GM12892 (cell line): ENCODE measurements at regions not wholly inside any gene's neighbourhood (a gene's known extent, or its start where the extent isn't known, plus 50 kb on each side); places are given as distances from the start of the nearest gene placed in this dataset.
"Not testable (repeated sequence)": the region's sequence is repeated elsewhere in the genome, so short reads cannot be mapped to it uniquely, and the experiment has no call there.

Experiments
- DNase-seq: peaks from one replicate; pipeline ENCODE4 v3.0.0; 2011; ENCODE audit not compliant: insufficient read length
- FAIRE-seq: peaks from 2 replicates; lab custom pipeline; 2011; peaks lifted over from hg19 to GRCh38; lab: Jason Lieb, UNC
- POLR2A ChIP-seq: IDR thresholded peaks from 2 replicates; pipeline ENCODE4 v1.6.1; 2011; ENCODE audit warnings: low read depth, low read length, control low read depth
- POLR2AphosphoS5 ChIP-seq: IDR thresholded peaks from 2 replicates; pipeline ENCODE4 v1.6.1; 2011; ENCODE audit warnings: low read depth, low read length, control low read depth
- TAF1 ChIP-seq: IDR thresholded peaks from 2 replicates; pipeline ENCODE4 v1.6.1; 2011; ENCODE audit warnings: low read depth, mild to moderate bottlenecking, control low read depth, low read length, borderline replicate concordance

DNA sequence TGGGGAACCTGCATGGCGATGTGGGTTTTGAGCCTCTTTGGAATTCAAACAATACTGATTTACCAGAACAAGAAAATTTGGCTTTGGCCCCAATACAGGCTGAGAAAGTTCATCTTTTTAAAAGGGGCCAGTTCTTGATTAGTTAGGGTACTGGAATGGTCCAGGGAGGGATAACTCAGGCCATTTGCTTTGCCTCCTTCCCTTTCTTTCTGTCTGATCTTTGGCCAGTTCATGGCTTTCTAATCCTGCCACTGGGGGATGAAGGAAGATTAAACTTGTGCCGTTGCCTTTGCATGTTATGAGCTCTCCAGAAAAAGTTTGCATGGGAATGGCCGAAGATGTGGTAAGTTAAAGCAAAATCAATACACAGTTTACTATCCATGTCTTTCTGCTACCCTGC lies 78.4 kb downstream of the ADAMTS15 start:
- no peak for FAIRE-seq
- no peak for TF ChIP-seq TAF1
- TF ChIP-seq POLR2A = no peak
- TF ChIP-seq POLR2AphosphoS5 = no peak
- DNase-seq = no peak

DNA sequence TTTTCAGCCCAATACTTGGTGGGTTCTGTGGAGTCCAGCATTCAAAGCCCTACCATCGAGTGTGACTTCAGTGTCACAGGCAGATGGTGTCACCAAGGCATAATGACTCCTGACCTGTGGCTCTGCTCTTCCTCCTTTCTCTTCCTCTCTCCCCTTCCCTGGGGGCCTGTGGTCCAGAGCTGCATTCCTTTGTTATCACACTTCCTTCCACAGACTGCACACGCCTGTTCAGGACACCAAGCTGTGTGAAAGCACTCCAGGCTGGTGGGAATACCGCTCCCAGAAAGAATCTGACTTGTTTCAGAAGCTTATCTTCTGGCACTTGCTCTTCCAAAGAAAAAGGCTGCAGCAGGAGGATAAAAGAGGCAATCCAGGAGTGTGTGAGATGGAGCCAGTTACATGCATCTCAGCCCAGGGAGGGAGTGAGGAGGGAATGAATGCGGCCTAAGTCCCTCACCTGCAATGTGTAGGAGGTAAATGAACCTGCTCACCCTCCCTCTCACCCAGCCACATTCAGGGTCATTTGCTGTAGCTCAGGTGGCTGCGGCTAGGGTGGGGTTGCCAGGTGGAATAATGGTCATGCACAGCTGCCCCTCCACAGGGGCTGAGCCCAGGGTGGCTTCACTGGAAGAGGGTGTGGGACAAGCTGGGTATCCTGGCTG lies 79.3 kb downstream of the ADAMTS15 start:
- TF ChIP-seq POLR2A (no peak), TAF1 (no peak), POLR2AphosphoS5 (no peak)
- no peak for FAIRE-seq

DNA sequence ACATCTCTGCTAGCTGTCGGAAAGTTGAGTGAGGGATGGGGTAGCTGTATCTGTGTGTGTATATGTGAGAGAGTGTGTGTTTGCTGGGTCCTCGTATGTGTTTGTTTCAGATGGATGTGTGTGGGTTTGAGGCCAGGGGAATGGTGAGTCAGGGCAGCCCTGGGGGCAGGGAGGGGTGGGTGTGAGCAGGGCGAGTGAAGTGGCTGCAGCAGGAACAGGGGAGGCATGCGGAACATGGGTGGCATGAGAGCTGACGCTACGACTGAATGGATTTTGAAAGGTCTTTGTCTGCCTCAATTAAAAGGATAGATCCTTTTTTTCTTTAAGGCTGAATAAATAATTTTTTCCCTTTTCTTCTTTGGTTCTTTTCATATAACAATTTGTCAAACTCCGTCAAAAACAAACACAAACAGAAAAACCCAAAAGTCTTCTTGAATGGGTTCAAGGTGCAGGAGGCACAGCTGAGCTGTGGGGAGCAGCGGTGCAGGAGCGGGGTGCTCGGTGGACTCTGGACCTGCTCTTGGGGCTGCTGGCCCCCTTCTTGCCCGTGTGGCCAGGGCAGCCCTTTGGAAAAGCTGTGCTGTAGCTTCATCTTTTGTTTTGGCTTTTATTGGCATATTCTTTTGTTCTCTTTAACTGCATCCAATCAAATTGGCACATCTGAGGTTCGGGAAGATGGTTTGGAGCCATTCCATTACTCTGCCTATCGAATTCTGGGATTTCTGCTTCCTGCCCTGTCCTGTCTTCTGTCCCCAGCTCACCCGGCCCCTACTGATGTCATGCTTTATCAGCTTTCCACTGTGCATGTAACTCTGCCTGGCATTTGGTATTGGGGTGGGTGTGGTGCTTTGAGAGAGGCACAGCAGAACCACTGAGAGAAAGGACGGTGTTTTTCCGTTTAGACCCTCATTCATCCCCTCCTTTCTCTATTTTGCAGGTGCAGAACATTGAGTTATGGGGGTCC lies 80.1 kb downstream of the ADAMTS15 start:
- no peak for FAIRE-seq
- no peak for DNase-seq
- no peak for TF ChIP-seq POLR2AphosphoS5
- no peak for TF ChIP-seq POLR2A
- no peak for TF ChIP-seq TAF1

More for the DNA sequence above, 79.3 kb downstream of the ADAMTS15 start:
- no peak for DNase-seq

DNA sequence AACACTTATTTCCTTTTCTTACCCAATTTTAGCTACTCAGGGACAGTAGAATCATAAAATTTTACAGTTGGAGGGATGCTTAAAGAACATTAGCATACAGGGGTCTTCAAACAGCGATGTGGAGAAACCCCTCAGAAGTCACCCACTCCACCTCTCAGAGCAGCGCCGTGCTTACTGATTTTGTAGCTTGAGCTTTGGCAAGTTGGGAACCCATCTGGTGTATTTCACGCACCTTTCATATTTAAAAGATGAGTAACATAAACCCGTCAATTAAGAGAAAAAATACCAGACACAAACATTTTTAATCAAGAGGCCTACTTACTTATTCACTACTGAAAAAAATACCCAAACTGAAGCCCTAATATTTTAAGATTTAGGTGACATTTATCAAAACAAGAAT lies 80.9 kb downstream of the ADAMTS15 start:
- FAIRE-seq = no peak
- DNase-seq = no peak
- TF ChIP-seq POLR2A (no peak), TAF1 (no peak), POLR2AphosphoS5 (no peak)

DNA sequence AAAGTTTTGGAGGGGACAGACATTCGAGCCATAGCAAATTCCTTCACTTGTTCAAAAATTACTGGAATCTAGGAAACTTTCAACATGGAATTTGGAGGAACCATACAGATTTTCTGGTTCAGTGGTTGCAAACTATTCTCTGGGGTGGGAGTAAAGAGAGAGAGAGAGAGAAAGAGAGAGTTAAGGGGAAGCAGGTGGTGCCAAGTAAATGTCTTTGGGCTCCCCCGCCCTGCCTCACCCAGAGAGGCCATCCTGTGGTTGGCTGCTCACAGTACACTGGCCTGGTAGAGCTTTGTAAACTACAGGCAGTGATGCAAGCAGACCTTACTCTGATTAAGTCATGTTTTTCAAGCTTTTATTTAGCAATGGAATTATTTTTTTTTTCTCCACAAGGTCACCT lies 82.6 kb downstream of the ADAMTS15 start:
- no peak for TF ChIP-seq TAF1
- TF ChIP-seq POLR2AphosphoS5 = no peak
- TF ChIP-seq POLR2A = no peak
- no peak for DNase-seq
- FAIRE-seq = no peak

DNA sequence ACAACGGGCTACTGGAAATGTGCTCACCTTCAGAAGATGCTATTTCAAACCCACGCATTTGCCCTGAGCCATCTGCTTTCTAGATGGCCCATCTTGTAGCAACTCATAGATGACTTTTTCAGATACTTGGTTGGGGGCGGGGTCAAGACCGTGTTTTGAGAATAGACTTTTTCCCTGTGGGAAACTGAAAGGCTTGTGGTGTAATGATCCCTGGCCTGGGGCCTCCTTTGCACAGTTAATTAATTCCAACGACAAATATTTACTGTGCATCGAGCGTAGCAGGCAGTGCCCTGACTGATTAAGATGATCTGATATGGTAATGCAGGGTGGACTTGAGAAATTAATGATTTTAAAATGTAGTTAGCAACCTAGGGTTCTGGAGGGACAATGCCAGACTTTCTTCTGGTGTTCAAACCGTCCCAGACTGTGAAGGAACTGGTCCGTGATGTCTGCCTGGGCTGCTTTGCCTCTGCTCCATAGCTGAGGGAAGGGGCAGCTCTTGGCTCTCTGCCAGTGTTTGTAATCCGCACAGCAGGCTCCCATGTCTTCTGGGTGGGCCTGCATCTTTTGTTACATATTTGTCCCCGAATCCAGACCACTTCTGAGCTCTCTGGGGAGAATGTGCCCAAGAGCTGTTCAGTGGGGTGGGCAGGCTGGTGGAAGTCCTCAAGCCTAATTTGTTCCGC lies 84.8 kb downstream of the ADAMTS15 start:
- DNase-seq = no peak
- no peak for FAIRE-seq
- no peak for TF ChIP-seq POLR2A
- no peak for TF ChIP-seq POLR2AphosphoS5
- TF ChIP-seq TAF1 = no peak

DNA sequence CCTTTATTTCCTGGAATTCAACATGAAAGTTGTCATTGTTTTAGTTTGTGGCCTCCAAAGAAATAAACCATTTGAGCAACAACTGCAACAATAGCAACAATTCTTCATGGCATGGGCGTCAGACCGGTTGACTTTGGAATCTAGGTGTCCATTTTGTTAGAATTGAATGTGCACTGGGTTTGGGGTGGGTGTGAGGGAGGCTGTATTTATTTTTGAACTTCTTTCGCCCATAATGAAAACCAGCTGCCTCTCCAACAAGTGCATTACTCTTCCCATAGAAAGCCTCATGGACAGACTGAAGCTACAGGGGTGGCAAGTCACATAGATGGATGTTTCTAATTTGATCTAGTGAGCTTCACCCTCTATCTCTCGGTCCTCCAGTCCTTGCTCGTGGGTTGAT lies 85.4 kb downstream of the ADAMTS15 start:
- DNase-seq (no peak), FAIRE-seq (no peak)
- TF ChIP-seq TAF1 = no peak
- TF ChIP-seq POLR2AphosphoS5 = no peak
- TF ChIP-seq POLR2A = no peak

DNA sequence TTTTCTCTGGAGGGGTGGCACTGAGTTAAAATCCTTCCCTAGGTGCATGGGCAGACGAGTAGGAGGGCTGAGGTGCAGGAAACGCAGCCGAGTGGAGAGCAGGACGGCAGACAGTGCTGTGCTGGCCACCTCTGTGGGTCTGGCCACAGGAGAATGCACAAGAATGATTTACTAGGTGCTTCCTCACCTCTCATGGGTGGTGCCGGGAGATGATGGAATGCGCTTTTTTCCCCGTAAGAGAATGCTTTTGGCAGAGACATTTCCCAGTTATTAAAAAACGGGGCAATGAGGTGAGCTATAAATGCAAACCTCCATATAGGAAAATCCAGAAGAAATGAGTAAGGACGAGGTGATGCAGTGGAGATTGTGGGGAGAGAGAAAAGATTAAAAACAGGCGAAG lies 86.1 kb downstream of the ADAMTS15 start:
- FAIRE-seq (no peak), DNase-seq (no peak)
- TF ChIP-seq TAF1 (no peak), POLR2A (no peak), POLR2AphosphoS5 (no peak)

DNA sequence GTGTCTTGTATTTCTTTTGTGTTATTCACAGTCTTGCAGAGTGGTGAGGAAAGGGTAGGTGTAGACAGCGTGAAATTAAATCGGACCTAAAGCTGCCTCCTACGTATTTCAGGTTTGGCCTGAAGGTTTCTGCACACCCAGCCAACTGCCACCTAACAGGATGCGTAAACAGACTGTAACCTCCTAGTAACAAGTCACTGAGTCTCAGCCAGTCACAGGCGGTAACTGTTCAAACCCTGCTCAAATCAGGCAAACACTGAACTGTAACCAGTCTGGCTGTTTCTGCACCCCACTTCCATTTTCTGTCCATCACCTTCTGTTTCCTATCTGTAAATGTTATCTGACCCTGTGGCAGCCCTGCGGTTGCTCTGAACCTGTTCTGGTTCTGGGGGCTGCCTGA lies 87.1 kb downstream of the ADAMTS15 start:
- no peak for FAIRE-seq
- no peak for DNase-seq
- TF ChIP-seq POLR2A (no peak), POLR2AphosphoS5 (no peak), TAF1 (no peak)

DNA sequence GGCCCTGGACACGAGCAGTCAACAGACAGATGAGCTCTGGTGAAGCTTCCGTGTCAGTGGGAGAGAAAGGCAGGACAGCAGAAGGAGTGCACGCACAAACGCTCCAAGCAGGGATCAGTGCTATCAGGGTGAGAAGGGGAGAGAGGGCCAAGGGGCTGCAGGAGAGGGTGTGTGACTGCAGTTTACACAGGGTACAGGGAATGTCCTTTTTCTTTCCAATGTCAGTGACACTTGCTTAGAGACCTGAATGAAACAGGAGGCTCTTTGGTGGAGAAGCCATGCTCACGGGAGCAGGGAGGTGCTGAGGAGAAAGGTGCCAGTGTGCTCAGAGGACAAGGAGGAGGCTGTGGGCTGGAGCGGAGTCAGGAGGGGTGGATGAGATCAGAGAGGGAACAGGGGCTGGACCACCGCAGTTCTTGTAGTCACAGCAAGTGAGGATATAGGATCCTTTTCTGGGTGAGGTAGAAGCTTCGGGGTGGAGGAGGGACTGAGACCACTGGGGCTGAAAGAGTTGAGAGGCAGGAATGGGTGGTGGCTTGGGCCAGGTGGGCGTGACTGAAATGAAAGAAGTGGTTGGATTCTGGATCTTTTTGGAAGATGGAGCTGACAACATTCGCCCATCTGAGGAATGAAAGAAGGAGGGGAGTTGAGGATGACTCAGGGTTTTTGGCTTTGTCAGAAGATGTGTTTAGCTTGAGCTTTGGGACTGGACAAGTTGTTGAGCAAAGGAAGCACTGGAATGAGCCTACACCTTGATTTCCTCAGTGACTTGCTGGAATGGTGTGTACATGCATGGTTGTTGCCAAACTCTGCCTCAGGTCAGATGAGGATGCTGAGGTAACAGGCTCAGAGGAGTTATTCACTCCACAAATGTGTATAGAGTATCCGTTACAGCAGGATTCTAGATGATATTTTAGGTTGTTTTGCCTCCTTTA lies 87.9 kb downstream of the ADAMTS15 start:
- no peak for DNase-seq
- TF ChIP-seq POLR2AphosphoS5 (no peak), TAF1 (no peak), POLR2A (no peak)
- no peak for FAIRE-seq

DNA sequence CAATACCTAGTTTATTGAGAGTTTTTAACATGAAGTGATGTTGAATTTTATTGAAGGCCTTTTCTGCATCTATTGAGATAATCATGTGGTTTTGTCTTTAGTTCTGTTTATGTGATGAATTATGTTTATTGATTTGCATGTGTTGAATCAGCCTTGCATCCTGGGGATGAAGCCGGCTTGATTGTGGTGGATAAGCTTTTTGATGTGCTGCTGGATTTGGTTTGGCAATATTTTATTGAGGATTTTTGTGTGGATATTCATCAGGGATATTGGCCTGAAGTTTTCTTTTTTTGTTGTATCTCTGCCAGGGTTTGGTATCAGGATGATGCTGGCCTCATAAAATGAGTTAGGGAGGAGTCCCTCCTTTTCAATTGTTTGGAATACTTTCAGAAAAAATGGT lies 91.2 kb downstream of the ADAMTS15 start:
- FAIRE-seq, DNase-seq: not testable (repeated sequence)
